Thyroid gland (tissue), 4 donors: ENCODE measurements at regions not wholly inside any gene's neighbourhood (a gene's known extent, or its start where the extent isn't known, plus 50 kb on each side); places are given as distances from the start of the nearest gene placed in this dataset.

Source experiments
- POLR2A ChIP-seq, 2 donors: fragments of 450-650 bp; IDR thresholded peaks; one replicate each; pipeline ENCODE4 v1.6.1; 2017; ENCODE audit warnings: antibody characterized with exemption in 2 of 2, mild to moderate bottlenecking in 2 of 2, moderate library complexity in 1 of 2
- TF ChIP-seq, protein P1 (sequence below), 6 experiments: fragments of 200-600 bp in 3 of 6; fragments of 450-650 bp in 3 of 6; sonication (generic) in 3 of 6; IDR thresholded peaks; one replicate each; pipeline ENCODE4 v1.5.1; 2016 to 2019; ENCODE audit warnings: antibody characterized with exemption in 6 of 6, mild to moderate bottlenecking in 2 of 6, inconsistent platforms in 1 of 6, moderate library complexity in 1 of 6

DNA sequence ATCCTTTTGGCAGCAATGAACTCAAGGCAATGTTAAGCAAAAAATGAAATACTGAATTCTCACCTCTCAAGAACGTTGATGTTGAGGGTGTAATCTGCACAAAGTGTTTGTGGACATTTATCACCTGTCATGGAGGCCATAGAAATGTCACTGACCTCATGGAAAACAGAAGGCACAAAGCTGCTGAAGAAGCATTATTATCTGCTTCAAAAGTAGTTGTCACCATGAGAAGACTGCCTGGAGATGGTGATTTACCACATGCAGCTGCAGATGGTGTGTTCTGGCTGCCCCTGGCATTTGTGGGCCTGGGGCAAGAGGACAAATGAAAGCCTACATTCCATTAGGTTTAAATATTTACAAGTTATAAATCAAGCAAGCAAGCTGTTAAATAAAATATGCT lies 116.8 kb upstream of the RPS6KA3 start:
- TF ChIP-seq, protein P1, sequence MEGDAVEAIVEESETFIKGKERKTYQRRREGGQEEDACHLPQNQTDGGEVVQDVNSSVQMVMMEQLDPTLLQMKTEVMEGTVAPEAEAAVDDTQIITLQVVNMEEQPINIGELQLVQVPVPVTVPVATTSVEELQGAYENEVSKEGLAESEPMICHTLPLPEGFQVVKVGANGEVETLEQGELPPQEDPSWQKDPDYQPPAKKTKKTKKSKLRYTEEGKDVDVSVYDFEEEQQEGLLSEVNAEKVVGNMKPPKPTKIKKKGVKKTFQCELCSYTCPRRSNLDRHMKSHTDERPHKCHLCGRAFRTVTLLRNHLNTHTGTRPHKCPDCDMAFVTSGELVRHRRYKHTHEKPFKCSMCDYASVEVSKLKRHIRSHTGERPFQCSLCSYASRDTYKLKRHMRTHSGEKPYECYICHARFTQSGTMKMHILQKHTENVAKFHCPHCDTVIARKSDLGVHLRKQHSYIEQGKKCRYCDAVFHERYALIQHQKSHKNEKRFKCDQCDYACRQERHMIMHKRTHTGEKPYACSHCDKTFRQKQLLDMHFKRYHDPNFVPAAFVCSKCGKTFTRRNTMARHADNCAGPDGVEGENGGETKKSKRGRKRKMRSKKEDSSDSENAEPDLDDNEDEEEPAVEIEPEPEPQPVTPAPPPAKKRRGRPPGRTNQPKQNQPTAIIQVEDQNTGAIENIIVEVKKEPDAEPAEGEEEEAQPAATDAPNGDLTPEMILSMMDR (IDR thresholded peaks at IDR 0.05), result no peak
- TF ChIP-seq POLR2A (IDR thresholded peaks at IDR 0.05), result no peak
